Testis (tissue), 2 donors: ENCODE measurements at regions not wholly inside any gene's neighbourhood (a gene's known extent, or its start where the extent isn't known, plus 50 kb on each side); places are given as distances from the start of the nearest gene placed in this dataset.

ENCODE experiments used
- DNase-seq: peaks from one replicate; pipeline ENCODE4 v3.0.0-alpha.2; 2019
- H3K27ac ChIP-seq, 2 donors: fragments of 200-600 bp; sonication (generic); one replicate each; pipeline ENCODE4 v1.5.1; 2019
- H3K27me3 ChIP-seq: fragments of 200-600 bp; sonication (generic); one replicate; pipeline ENCODE4 v1.5.1; 2019
- H3K36me3 ChIP-seq: fragments of 200-600 bp; sonication (generic); one replicate; pipeline ENCODE4 v1.5.1; 2017; ENCODE audit warnings: low read depth; ENCODE audit errors: missing control alignments
- H3K4me1 ChIP-seq: fragments of 200-600 bp; sonication (generic); one replicate; pipeline ENCODE4 v1.5.1; 2019
- H3K4me3 ChIP-seq, 2 donors: fragments of 200-600 bp; sonication (generic); one replicate each; pipeline ENCODE4 v1.5.1; 2017 to 2019
- H3K9me3 ChIP-seq: fragments of 200-600 bp; sonication (generic); one replicate; pipeline ENCODE4 v1.5.1; 2017
- CTCF ChIP-seq, 3 experiments: fragments of 450-650 bp in 2 of 3; fragments of 200-600 bp in 1 of 3; sonication (generic) in 1 of 3; IDR thresholded peaks; one replicate each; pipeline ENCODE4 v1.5.1; 2016 to 2019; ENCODE audit warnings: antibody characterized with exemption in 3 of 3, mild to moderate bottlenecking in 2 of 3, moderate library complexity in 1 of 3
- POLR2A ChIP-seq: fragments of 450-650 bp; IDR thresholded peaks from one replicate; pipeline ENCODE4 v1.6.1; 2017; ENCODE audit warnings: antibody characterized with exemption, mild to moderate bottlenecking, moderate library complexity
- WGBS, 2 donors: methylation state at CpG; one replicate each; pipeline ENCODE4 v1.1.5; 2018; 5-methylcytosine and 5-hydroxymethylcytosine counted together
- intact Hi-C: fragments of 100-400 bp; cut with DNase I; formaldehyde crosslinking; loops from one replicate; pipeline ENCODE4 v1.15.1; 2023; ENCODE audit warnings: low total_unique reads

- Histone ChIP-seq H3K27me3 (no peaks in the 10 kb centered on the region), H3K9me3 (no peaks in the 10 kb centered on the region), H3K4me1 (no peaks in the 10 kb centered on the region), H3K4me3 (no peak overlapping the region), H3K27ac (no peak overlapping the region), H3K36me3 (no peaks in the 10 kb centered on the region)
- TF ChIP-seq CTCF (IDR thresholded peaks at IDR 0.05): no peak
- no peak for TF ChIP-seq POLR2A
- intact Hi-C loops: no loop called here
- DNase-seq: no peak
- WGBS, 2 donors: 54 to 84% methylated on average over 3 of the region's 3 CpGs
Observed at GRCh38 chr1:34270181-34270580, 93.5 kb downstream of the C1orf94 start.

- no peak overlapping the region for H3K27ac ChIP-seq
- H3K36me3 ChIP-seq: no peaks in the 10 kb centered on the region
- TF ChIP-seq CTCF (IDR thresholded peaks at IDR 0.05) (no peak), POLR2A (no peak)
- no peaks in the 10 kb centered on the region for H3K27me3 ChIP-seq
- intact Hi-C loops: no loop called here
- 82 to 86% methylated on average over 4 of the region's 4 CpGs for WGBS, 2 donors
- no peaks in the 10 kb centered on the region for H3K9me3 ChIP-seq
- DNase-seq: no peak
- no peaks in the 10 kb centered on the region for H3K4me1 ChIP-seq
- H3K4me3 ChIP-seq: no peak overlapping the region
Observed at GRCh38 chr1:34272152-34272551, 95.4 kb downstream of the C1orf94 start.

- no peak for TF ChIP-seq CTCF (IDR thresholded peaks at IDR 0.05)
- no peak for TF ChIP-seq POLR2A
- no peaks in the 10 kb centered on the region for H3K27me3 ChIP-seq
- no peak overlapping the region for H3K27ac ChIP-seq
- WGBS, 2 donors: 92% methylated on average over 3 of the region's 3 CpGs
- no peaks in the 10 kb centered on the region for H3K4me1 ChIP-seq
- H3K4me3 ChIP-seq: no peak overlapping the region
- no peaks in the 10 kb centered on the region for H3K36me3 ChIP-seq
- no peaks in the 10 kb centered on the region for H3K9me3 ChIP-seq
- intact Hi-C loops: no loop called here
- DNase-seq: no peak
Observed at GRCh38 chr1:34275150-34275549, 98.4 kb downstream of the C1orf94 start.

- DNase-seq: no peak
- TF ChIP-seq POLR2A: no peak
- no peak for TF ChIP-seq CTCF (IDR thresholded peaks at IDR 0.05)
- H3K4me3 ChIP-seq: no peak overlapping the region
- intact Hi-C loops: no loop called here
- no peaks in the 10 kb centered on the region for H3K4me1 ChIP-seq
- H3K27ac ChIP-seq: no peak overlapping the region
- no peaks in the 10 kb centered on the region for H3K27me3 ChIP-seq
- H3K36me3 ChIP-seq: no peaks in the 10 kb centered on the region
- no peaks in the 10 kb centered on the region for H3K9me3 ChIP-seq
Observed at GRCh38 chr1:34276606-34277005, 99.9 kb downstream of the C1orf94 start.

GRCh38 chr1:34277150-34277549 lies 100.4 kb downstream of the C1orf94 start:
- Histone ChIP-seq H3K27me3 (no peaks in the 10 kb centered on the region), H3K27ac (no peak overlapping the region), H3K4me1 (no peaks in the 10 kb centered on the region), H3K4me3 (no peak overlapping the region), H3K36me3 (no peaks in the 10 kb centered on the region), H3K9me3 (no peaks in the 10 kb centered on the region)
- no peak for DNase-seq
- WGBS, 2 donors: 87 to 92% methylated on average over 2 of the region's 2 CpGs
- intact Hi-C loops: no loop called here
- no peak for TF ChIP-seq CTCF (IDR thresholded peaks at IDR 0.05)
- TF ChIP-seq POLR2A: no peak
